DND-41 (cell line): ENCODE measurements at regions not wholly inside any gene's neighbourhood (a gene's known extent, or its start where the extent isn't known, plus 50 kb on each side); places are given as distances from the start of the nearest gene placed in this dataset.

Experiments
- ATAC-seq: fragments of 200-7000 bp; cut with Tn5 transposase; 3 replicates; pipeline ENCODE4 v1.9.1; 2021; ENCODE audit warnings: low read depth; ENCODE audit not compliant: insufficient read depth
- DNase-seq: peaks from one replicate; pipeline ENCODE4 v3.0.0-alpha.2; 2020
- H2AFZ ChIP-seq: 2 replicates; pipeline ENCODE4 v1.6.0; 2012; ENCODE audit warnings: low read depth, low read length
- H3K27ac ChIP-seq: 2 replicates; pipeline ENCODE4 v1.5.1; 2012; ENCODE audit warnings: low read length, inconsistent platforms
- H3K27me3 ChIP-seq: fragments of 200-600 bp; sonication (generic); 2 replicates; pipeline ENCODE4 v1.6.0; 2012; ENCODE audit warnings: low read length, mild to moderate bottlenecking, inconsistent platforms; ENCODE audit not compliant: insufficient read depth, poor library complexity
- H3K36me3 ChIP-seq: 2 replicates; pipeline ENCODE4 v1.5.1; 2012; ENCODE audit warnings: low read length, inconsistent platforms; ENCODE audit not compliant: insufficient read depth
- H3K4me1 ChIP-seq: 2 replicates; pipeline ENCODE4 v1.5.1; 2012; ENCODE audit warnings: mild to moderate bottlenecking, low read length; ENCODE audit not compliant: insufficient read depth
- H3K4me2 ChIP-seq: 2 replicates; pipeline ENCODE4 v1.6.0; 2012; ENCODE audit warnings: mild to moderate bottlenecking, moderate library complexity, low read length, inconsistent platforms; ENCODE audit not compliant: insufficient read depth
- H3K4me3 ChIP-seq, 2 experiments: fragments of 200-600 bp in 1 of 2; shearing (Covaris generic) in 1 of 2; 2 replicates each; pipeline ENCODE4 v1.5.1; 2012 to 2016; ENCODE audit warnings: inconsistent platforms in 2 of 2, low read length in 2 of 2, mild to moderate bottlenecking in 2 of 2, low read depth in 1 of 2, moderate library complexity in 1 of 2
- H3K79me2 ChIP-seq: 2 replicates; pipeline ENCODE4 v1.6.0; 2012; ENCODE audit warnings: low read length, inconsistent platforms; ENCODE audit not compliant: insufficient read depth
- H3K9ac ChIP-seq: 2 replicates; pipeline ENCODE4 v1.6.0; 2012; ENCODE audit warnings: low read depth, mild to moderate bottlenecking, inconsistent platforms, low read length, moderate library complexity
- H3K9me3 ChIP-seq: 2 replicates; pipeline ENCODE4 v1.5.1; 2012; ENCODE audit warnings: low read length, moderate library complexity, mild to moderate bottlenecking, inconsistent platforms; ENCODE audit not compliant: insufficient read depth, severe bottlenecking
- H4K20me1 ChIP-seq: 2 replicates; pipeline ENCODE4 v1.6.0; 2012; ENCODE audit warnings: low read length; ENCODE audit not compliant: insufficient read depth
- EZH2 ChIP-seq: IDR thresholded peaks from 3 replicates; pipeline ENCODE4 v1.6.1; 2012; ENCODE audit warnings: borderline replicate concordance, low read depth, mild to moderate bottlenecking, moderate library complexity, low read length, inconsistent platforms; ENCODE audit not compliant: severe bottlenecking
- TF ChIP-seq, protein P1 (sequence below): IDR thresholded peaks from 2 replicates; pipeline ENCODE4 v1.5.1; 2012; ENCODE audit warnings: borderline replicate concordance, low read length, moderate library complexity, mild to moderate bottlenecking; ENCODE audit not compliant: poor library complexity, severe bottlenecking; ENCODE audit errors: extremely low read depth

- H3K4me1 ChIP-seq = no peaks in the 10 kb centered on the region
- TF ChIP-seq EZH2 = no peak
- TF ChIP-seq, protein P1, sequence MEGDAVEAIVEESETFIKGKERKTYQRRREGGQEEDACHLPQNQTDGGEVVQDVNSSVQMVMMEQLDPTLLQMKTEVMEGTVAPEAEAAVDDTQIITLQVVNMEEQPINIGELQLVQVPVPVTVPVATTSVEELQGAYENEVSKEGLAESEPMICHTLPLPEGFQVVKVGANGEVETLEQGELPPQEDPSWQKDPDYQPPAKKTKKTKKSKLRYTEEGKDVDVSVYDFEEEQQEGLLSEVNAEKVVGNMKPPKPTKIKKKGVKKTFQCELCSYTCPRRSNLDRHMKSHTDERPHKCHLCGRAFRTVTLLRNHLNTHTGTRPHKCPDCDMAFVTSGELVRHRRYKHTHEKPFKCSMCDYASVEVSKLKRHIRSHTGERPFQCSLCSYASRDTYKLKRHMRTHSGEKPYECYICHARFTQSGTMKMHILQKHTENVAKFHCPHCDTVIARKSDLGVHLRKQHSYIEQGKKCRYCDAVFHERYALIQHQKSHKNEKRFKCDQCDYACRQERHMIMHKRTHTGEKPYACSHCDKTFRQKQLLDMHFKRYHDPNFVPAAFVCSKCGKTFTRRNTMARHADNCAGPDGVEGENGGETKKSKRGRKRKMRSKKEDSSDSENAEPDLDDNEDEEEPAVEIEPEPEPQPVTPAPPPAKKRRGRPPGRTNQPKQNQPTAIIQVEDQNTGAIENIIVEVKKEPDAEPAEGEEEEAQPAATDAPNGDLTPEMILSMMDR = no peak
- H3K27me3 ChIP-seq = no peaks in the 10 kb centered on the region
- H4K20me1 ChIP-seq = no peaks in the 10 kb centered on the region
- no peak overlapping the region for H3K27ac ChIP-seq
- H3K36me3 ChIP-seq = no peaks in the 10 kb centered on the region
- no peak overlapping the region for H2AFZ ChIP-seq
- no peaks in the 10 kb centered on the region for H3K79me2 ChIP-seq
- H3K9ac ChIP-seq = no peak overlapping the region
- H3K4me3 ChIP-seq = no peak overlapping the region
- DNase-seq = no peak
- H3K4me2 ChIP-seq = no peak overlapping the region
- ATAC-seq = no peak
- H3K9me3 ChIP-seq = peaks cover 2% of the 10 kb centered on the region
These were observed 315.6 kb downstream of the SLITRK5 start for GRCh38 chr13:87986639-87987250.

DNA sequence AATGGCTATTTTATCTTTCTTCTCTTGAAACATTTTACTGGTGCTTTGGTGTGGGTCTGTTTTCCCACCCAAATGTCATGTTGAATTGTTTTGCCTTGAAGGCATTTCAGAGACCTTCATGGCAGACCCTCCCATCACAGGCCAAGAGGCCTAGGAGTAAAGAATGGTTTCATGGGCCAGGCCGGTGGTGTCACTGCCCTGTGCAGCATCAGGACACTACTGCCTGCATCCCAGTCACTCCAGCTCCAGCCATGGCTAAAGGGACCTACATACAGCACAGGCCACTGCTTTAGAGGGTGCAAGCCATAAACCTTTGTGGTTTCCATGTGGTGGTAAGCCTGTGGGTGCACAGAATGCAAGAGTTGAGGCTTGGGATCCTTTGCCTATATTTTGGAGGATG is 326.9 kb downstream of the SLITRK5 start:
- peaks cover 4% of the 10 kb centered on the region for H3K9me3 ChIP-seq
- H3K79me2 ChIP-seq = no peaks in the 10 kb centered on the region
- H3K4me1 ChIP-seq = no peaks in the 10 kb centered on the region
- ATAC-seq = no peak
- no peak for TF ChIP-seq EZH2
- TF ChIP-seq, protein P1 = no peak
- H3K4me3 ChIP-seq = no peak overlapping the region
- H3K36me3 ChIP-seq = no peaks in the 10 kb centered on the region
- H2AFZ ChIP-seq = no peak overlapping the region
- DNase-seq = no peak
- H3K27me3 ChIP-seq = no peaks in the 10 kb centered on the region
- H3K9ac ChIP-seq = no peak overlapping the region
- H3K4me2 ChIP-seq = no peak overlapping the region
- H3K27ac ChIP-seq = no peak overlapping the region
- H4K20me1 ChIP-seq = no peaks in the 10 kb centered on the region

DNA sequence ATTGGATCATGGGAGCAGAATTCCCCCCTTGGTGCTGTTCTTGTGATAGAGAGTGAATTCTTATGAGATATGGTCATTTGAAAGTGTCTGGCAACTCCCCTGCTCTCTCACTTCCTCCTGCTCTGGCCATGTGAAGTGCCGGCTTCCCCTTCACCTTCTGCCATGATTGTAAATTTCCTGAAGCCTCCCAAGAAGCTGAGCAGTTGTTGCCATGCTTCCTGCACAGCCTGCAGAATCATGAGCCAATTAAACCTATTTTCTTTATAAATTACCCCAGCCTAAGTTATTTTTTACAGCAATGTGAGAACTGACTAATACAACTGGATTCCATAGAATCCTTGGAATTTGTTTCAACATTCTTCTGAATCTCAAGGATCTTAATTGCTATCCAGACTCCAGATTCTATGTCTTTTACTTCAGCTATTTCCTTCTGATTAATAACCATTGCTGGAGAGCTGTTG is 328.1 kb downstream of the SLITRK5 start:
- Histone ChIP-seq H2AFZ (no peak overlapping the region), H3K4me1 (no peaks in the 10 kb centered on the region), H3K9me3 (peaks cover 4% of the 10 kb centered on the region), H3K27ac (no peak overlapping the region), H3K9ac (no peak overlapping the region), H3K4me3 (no peak overlapping the region), H4K20me1 (no peaks in the 10 kb centered on the region), H3K27me3 (no peaks in the 10 kb centered on the region), H3K36me3 (no peaks in the 10 kb centered on the region), H3K79me2 (no peaks in the 10 kb centered on the region), H3K4me2 (no peak overlapping the region)
- ATAC-seq (no peak), DNase-seq (no peak)
- no peak for TF ChIP-seq EZH2
- TF ChIP-seq, protein P1 = no peak

GRCh38 chr13:87999788-88000187 is 328.6 kb downstream of the SLITRK5 start:
- H2AFZ ChIP-seq = no peak overlapping the region
- no peak for ATAC-seq
- no peak for DNase-seq

More at GRCh38 chr13:87999788-88000187, 328.6 kb downstream of the SLITRK5 start:
- no peaks in the 10 kb centered on the region for H4K20me1 ChIP-seq
- no peaks in the 10 kb centered on the region for H3K4me1 ChIP-seq
- H3K27ac ChIP-seq = no peak overlapping the region
- H3K36me3 ChIP-seq = no peaks in the 10 kb centered on the region
- no peaks in the 10 kb centered on the region for H3K27me3 ChIP-seq
- no peak overlapping the region for H3K9ac ChIP-seq
- peaks cover 4% of the 10 kb centered on the region for H3K9me3 ChIP-seq
- no peak overlapping the region for H3K4me3 ChIP-seq
- H3K79me2 ChIP-seq = no peaks in the 10 kb centered on the region
- H3K4me2 ChIP-seq = no peak overlapping the region
- TF ChIP-seq, protein P1 = no peak
- no peak for TF ChIP-seq EZH2
